Liver (tissue), 8 donors: ENCODE measurements at regions not wholly inside any gene's neighbourhood (a gene's known extent, or its start where the extent isn't known, plus 50 kb on each side); places are given as distances from the start of the nearest gene placed in this dataset.

Experiments used
- DNase-seq: peaks from one replicate; pipeline ENCODE4 v3.0.0-alpha.2; 2017; ENCODE audit warnings: low spot score
- H3K27ac ChIP-seq, 2 donors: one replicate each; pipeline ENCODE4 v1.7.0; 2013; ENCODE audit warnings: inconsistent platforms in 2 of 2, low read length in 2 of 2, control low read depth in 1 of 2, low read depth in 1 of 2, mild to moderate bottlenecking in 1 of 2
- H3K27me3 ChIP-seq, 4 donors: one replicate each; pipeline versions ENCODE4 v1.6.1 to v1.7.0; 2013; ENCODE audit warnings: low read length in 3 of 4, inconsistent platforms in 1 of 4, mild to moderate bottlenecking in 1 of 4, moderate library complexity in 1 of 4; ENCODE audit not compliant: control insufficient read depth in 4 of 4, insufficient read depth in 4 of 4
- H3K36me3 ChIP-seq, 4 donors: one replicate each; pipeline versions ENCODE4 v1.6.1 to v1.7.0; 2013; ENCODE audit warnings: low read length in 3 of 4, mild to moderate bottlenecking in 3 of 4, low read depth in 1 of 4, moderate library complexity in 1 of 4; ENCODE audit not compliant: control insufficient read depth in 4 of 4, insufficient read depth in 3 of 4
- H3K4me1 ChIP-seq, 4 donors: one replicate each; pipeline versions ENCODE4 v1.6.1 to v1.7.0; 2013; ENCODE audit warnings: low read length in 3 of 4, mild to moderate bottlenecking in 3 of 4, moderate library complexity in 1 of 4; ENCODE audit not compliant: control insufficient read depth in 4 of 4, insufficient read depth in 4 of 4
- H3K4me3 ChIP-seq, 3 donors: one replicate each; pipeline versions ENCODE4 v1.6.1 to v1.7.0; 2013; ENCODE audit warnings: low read length in 3 of 3, control low read depth in 1 of 3, low read depth in 1 of 3, mild to moderate bottlenecking in 1 of 3
- H3K9ac ChIP-seq, 2 donors: one replicate each; pipeline ENCODE4 v1.7.0; 2013; ENCODE audit warnings: low read length in 2 of 2, mild to moderate bottlenecking in 2 of 2, moderate library complexity in 2 of 2, control low read depth in 1 of 2, low read depth in 1 of 2
- H3K9me3 ChIP-seq, 4 donors: one replicate each; pipeline versions ENCODE4 v1.6.1 to v1.7.0; 2013; ENCODE audit warnings: low read length in 3 of 4; ENCODE audit not compliant: control insufficient read depth in 4 of 4
- EGR1 ChIP-seq, 2 donors: IDR thresholded peaks; 2 replicates each; pipeline ENCODE4 v1.6.1; 2016 to 2018; ENCODE audit warnings: antibody characterized with exemption in 2 of 2, low read depth in 2 of 2
- FOXA1 ChIP-seq: IDR thresholded peaks from 2 replicates; pipeline ENCODE4 v1.6.1; 2016; ENCODE audit warnings: antibody characterized with exemption
- FOXA2 ChIP-seq: IDR thresholded peaks from 2 replicates; pipeline ENCODE4 v1.6.1; 2016; ENCODE audit warnings: antibody characterized with exemption
- GABPA ChIP-seq, 2 donors: IDR thresholded peaks in 1 of 2; conservative IDR thresholded peaks in 1 of 2; 2 replicates each; pipeline ENCODE4 v1.6.1; 2016; ENCODE audit warnings: antibody characterized with exemption in 2 of 2, mild to moderate bottlenecking in 1 of 2, moderate library complexity in 1 of 2
- HNF4A ChIP-seq, 2 donors: conservative IDR thresholded peaks; 2 replicates each; pipeline ENCODE4 v1.6.1; 2016; ENCODE audit warnings: antibody characterized with exemption in 2 of 2, mild to moderate bottlenecking in 2 of 2
- HNF4G ChIP-seq: IDR thresholded peaks from 2 replicates; pipeline ENCODE4 v1.6.1; 2016; ENCODE audit warnings: antibody characterized with exemption
- MAX ChIP-seq: IDR thresholded peaks from 2 replicates; pipeline ENCODE4 v1.6.1; 2016; ENCODE audit warnings: antibody characterized with exemption
- NR2F2 ChIP-seq: IDR thresholded peaks from 2 replicates; pipeline ENCODE4 v1.6.1; 2016; ENCODE audit warnings: antibody characterized with exemption
- RXRA ChIP-seq, 2 donors: IDR thresholded peaks; 2 replicates each; pipeline ENCODE4 v1.6.1; 2017 to 2018; ENCODE audit warnings: antibody characterized with exemption in 2 of 2, mild to moderate bottlenecking in 1 of 2
- SP1 ChIP-seq: IDR thresholded peaks from 2 replicates; pipeline ENCODE4 v1.6.1; 2018; ENCODE audit warnings: antibody characterized with exemption, mild to moderate bottlenecking
- TAF1 ChIP-seq: conservative IDR thresholded peaks from 2 replicates; pipeline ENCODE4 v1.6.1; 2016; ENCODE audit warnings: antibody characterized with exemption, mild to moderate bottlenecking
- YY1 ChIP-seq: IDR thresholded peaks from 2 replicates; pipeline ENCODE4 v1.6.1; 2016; ENCODE audit warnings: antibody characterized with exemption, mild to moderate bottlenecking
- WGBS: extraction: QIAGEN DNeasy Blood & Tissue Kit; methylation state at CpG from one replicate; pipeline ENCODE4 v1.1.7; 2013; 5-methylcytosine and 5-hydroxymethylcytosine counted together
- TF ChIP-seq, protein P1 (sequence below): IDR thresholded peaks from 2 replicates; pipeline ENCODE4 v1.6.1; 2016; ENCODE audit warnings: antibody characterized with exemption
- TF ChIP-seq, protein P2 (sequence below): IDR thresholded peaks from 2 replicates; pipeline ENCODE4 v1.6.1; 2016; ENCODE audit warnings: antibody characterized with exemption, mild to moderate bottlenecking
- TF ChIP-seq, protein P3 (sequence below): fragments of 150-350 bp; IDR thresholded peaks from 2 replicates; pipeline ENCODE4 v1.5.1; 2017; ENCODE audit warnings: improper control_type of control experiment, low read depth, low read length; ENCODE audit not compliant: missing input control
- TF ChIP-seq, protein P4 (sequence below): IDR thresholded peaks from 2 replicates; pipeline ENCODE4 v1.6.1; 2016; ENCODE audit warnings: antibody characterized with exemption
- donor health status: healthy.
- donor health status: healthy.
- donor health status: healthy.
- donor health status: healthy.
- donor health status: healthy.

DNA sequence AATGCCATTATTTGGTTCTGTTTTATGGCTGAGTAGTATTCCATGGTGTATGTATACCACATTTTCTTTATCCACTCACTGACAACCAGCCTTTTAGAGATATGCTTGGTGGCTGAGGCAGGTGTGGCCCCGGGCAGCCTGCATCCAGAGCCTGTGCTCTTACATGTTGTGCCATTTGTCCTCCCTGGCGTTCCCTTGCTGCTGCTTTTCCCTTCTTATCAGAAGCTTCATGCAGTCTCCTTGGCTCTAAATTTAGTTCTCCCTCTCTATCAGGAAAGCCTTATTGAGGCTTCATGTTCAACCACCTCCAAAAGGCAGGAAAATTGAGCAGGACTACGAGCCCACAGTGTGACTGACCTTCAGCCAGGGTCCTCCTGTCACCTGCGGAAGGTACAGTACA is 131.7 kb upstream of the ITGA6 start:
- H3K27ac ChIP-seq = no peak overlapping the region
- H3K4me1 ChIP-seq = no peaks in the 10 kb centered on the region
- peaks cover 0 to 3% (median 2%) of the 10 kb centered on the region in 4 donors for H3K27me3 ChIP-seq
- no peak for DNase-seq
- H3K36me3 ChIP-seq = no peaks in the 10 kb centered on the region
- 87% methylated on average over 4 of the region's 4 CpGs for WGBS
- H3K9ac ChIP-seq = no peak overlapping the region
- H3K9me3 ChIP-seq = no peaks in the 10 kb centered on the region
- no peak overlapping the region for H3K4me3 ChIP-seq
- TF ChIP-seq MAX (no peak), GABPA (IDR thresholded peaks at IDR 0.05 in 1 of 2, conservative IDR thresholded peaks at IDR 0.05 in 1 of 2) (no peak), SP1 (no peak), FOXA1 (no peak)
- TF ChIP-seq, protein P1, sequence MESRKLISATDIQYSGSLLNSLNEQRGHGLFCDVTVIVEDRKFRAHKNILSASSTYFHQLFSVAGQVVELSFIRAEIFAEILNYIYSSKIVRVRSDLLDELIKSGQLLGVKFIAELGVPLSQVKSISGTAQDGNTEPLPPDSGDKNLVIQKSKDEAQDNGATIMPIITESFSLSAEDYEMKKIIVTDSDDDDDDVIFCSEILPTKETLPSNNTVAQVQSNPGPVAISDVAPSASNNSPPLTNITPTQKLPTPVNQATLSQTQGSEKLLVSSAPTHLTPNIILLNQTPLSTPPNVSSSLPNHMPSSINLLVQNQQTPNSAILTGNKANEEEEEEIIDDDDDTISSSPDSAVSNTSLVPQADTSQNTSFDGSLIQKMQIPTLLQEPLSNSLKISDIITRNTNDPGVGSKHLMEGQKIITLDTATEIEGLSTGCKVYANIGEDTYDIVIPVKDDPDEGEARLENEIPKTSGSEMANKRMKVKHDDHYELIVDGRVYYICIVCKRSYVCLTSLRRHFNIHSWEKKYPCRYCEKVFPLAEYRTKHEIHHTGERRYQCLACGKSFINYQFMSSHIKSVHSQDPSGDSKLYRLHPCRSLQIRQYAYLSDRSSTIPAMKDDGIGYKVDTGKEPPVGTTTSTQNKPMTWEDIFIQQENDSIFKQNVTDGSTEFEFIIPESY = no peak

GRCh38 chr2:172296267-172297046 is 130.9 kb upstream of the ITGA6 start:
- Histone ChIP-seq H3K9me3 (no peaks in the 10 kb centered on the region), H3K4me3 (no peak overlapping the region), H3K27me3 (peaks cover 0 to 3% (median 2%) of the 10 kb centered on the region in 4 donors), H3K9ac (no peak overlapping the region), H3K36me3 (no peaks in the 10 kb centered on the region), H3K27ac (no peak overlapping the region), H3K4me1 (no peaks in the 10 kb centered on the region)
- 83% methylated on average over 6 of the region's 6 CpGs for WGBS
- no peak for DNase-seq
- TF ChIP-seq NR2F2 (no peak), HNF4G (no peak), HNF4A (conservative IDR thresholded peaks at IDR 0.05) (no peak), EGR1 (IDR thresholded peaks at IDR 0.05; ENCODE audit: low read depth in 2 of 2) (no peak)

DNA sequence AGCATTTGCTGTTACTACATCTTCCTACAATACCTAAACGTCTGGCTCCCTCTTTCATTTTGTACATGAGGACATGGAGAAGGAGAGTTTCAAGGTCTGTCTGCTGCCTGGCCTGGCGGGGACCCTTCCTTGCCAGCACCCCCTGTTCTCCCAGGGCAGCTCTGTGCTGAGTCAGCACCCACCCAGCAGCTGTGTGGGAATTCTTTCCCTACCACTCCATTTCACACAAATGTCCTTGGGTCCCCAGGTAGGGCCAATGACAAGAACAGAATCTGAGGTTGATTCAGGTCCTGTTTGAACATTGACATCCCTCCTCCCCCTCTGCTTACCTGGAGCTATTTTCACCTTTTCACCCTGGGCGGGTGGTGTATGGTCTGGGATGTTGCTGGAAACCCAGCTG is 129.9 kb upstream of the ITGA6 start:
- H3K9me3 ChIP-seq = no peaks in the 10 kb centered on the region
- peaks cover 0 to 3% (median 2%) of the 10 kb centered on the region in 4 donors for H3K27me3 ChIP-seq
- WGBS = 53% methylated on average over 3 of the region's 3 CpGs
- no peak overlapping the region for H3K9ac ChIP-seq
- no peak overlapping the region for H3K27ac ChIP-seq
- no peaks in the 10 kb centered on the region for H3K36me3 ChIP-seq
- no peak overlapping the region for H3K4me3 ChIP-seq
- H3K4me1 ChIP-seq = no peaks in the 10 kb centered on the region
- DNase-seq = no peak
- TF ChIP-seq, protein P2, sequence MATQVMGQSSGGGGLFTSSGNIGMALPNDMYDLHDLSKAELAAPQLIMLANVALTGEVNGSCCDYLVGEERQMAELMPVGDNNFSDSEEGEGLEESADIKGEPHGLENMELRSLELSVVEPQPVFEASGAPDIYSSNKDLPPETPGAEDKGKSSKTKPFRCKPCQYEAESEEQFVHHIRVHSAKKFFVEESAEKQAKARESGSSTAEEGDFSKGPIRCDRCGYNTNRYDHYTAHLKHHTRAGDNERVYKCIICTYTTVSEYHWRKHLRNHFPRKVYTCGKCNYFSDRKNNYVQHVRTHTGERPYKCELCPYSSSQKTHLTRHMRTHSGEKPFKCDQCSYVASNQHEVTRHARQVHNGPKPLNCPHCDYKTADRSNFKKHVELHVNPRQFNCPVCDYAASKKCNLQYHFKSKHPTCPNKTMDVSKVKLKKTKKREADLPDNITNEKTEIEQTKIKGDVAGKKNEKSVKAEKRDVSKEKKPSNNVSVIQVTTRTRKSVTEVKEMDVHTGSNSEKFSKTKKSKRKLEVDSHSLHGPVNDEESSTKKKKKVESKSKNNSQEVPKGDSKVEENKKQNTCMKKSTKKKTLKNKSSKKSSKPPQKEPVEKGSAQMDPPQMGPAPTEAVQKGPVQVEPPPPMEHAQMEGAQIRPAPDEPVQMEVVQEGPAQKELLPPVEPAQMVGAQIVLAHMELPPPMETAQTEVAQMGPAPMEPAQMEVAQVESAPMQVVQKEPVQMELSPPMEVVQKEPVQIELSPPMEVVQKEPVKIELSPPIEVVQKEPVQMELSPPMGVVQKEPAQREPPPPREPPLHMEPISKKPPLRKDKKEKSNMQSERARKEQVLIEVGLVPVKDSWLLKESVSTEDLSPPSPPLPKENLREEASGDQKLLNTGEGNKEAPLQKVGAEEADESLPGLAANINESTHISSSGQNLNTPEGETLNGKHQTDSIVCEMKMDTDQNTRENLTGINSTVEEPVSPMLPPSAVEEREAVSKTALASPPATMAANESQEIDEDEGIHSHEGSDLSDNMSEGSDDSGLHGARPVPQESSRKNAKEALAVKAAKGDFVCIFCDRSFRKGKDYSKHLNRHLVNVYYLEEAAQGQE = no peak
- TF ChIP-seq, protein P3, sequence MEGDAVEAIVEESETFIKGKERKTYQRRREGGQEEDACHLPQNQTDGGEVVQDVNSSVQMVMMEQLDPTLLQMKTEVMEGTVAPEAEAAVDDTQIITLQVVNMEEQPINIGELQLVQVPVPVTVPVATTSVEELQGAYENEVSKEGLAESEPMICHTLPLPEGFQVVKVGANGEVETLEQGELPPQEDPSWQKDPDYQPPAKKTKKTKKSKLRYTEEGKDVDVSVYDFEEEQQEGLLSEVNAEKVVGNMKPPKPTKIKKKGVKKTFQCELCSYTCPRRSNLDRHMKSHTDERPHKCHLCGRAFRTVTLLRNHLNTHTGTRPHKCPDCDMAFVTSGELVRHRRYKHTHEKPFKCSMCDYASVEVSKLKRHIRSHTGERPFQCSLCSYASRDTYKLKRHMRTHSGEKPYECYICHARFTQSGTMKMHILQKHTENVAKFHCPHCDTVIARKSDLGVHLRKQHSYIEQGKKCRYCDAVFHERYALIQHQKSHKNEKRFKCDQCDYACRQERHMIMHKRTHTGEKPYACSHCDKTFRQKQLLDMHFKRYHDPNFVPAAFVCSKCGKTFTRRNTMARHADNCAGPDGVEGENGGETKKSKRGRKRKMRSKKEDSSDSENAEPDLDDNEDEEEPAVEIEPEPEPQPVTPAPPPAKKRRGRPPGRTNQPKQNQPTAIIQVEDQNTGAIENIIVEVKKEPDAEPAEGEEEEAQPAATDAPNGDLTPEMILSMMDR = no peak
- TF ChIP-seq, protein P4, sequence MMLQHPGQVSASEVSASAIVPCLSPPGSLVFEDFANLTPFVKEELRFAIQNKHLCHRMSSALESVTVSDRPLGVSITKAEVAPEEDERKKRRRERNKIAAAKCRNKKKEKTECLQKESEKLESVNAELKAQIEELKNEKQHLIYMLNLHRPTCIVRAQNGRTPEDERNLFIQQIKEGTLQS = no peak
- TF ChIP-seq, protein P1 = no peak
- no peak for TF ChIP-seq YY1
- no peak for TF ChIP-seq HNF4G
- no peak for TF ChIP-seq EGR1 (IDR thresholded peaks at IDR 0.05; ENCODE audit: low read depth in 2 of 2)
- no peak for TF ChIP-seq MAX
- TF ChIP-seq FOXA2 = no peak
- no peak for TF ChIP-seq GABPA (IDR thresholded peaks at IDR 0.05 in 1 of 2, conservative IDR thresholded peaks at IDR 0.05 in 1 of 2)
- TF ChIP-seq HNF4A (conservative IDR thresholded peaks at IDR 0.05) = no peak
- TF ChIP-seq TAF1 = no peak
- no peak for TF ChIP-seq SP1
- TF ChIP-seq FOXA1 = no peak
- no peak for TF ChIP-seq RXRA (IDR thresholded peaks at IDR 0.05)
